GM23338 (cell line): ENCODE measurements at regions not wholly inside any gene's neighbourhood (a gene's known extent, or its start where the extent isn't known, plus 50 kb on each side); places are given as distances from the start of the nearest gene placed in this dataset.
A peak's percentile ranks its signal among the peaks of the same experiment; 100 is the strongest.

ENCODE experiments used
- ATAC-seq: fragments of 200-7000 bp; cut with Tn5 transposase; 3 replicates; pipeline ENCODE4 v1.9.1; 2020
- DNase-seq: peaks from one replicate; pipeline ENCODE4 v3.0.0-alpha.2; 2015; ENCODE audit warnings: low spot score
- H2AFZ ChIP-seq: fragments of 200-600 bp; sonication (generic); 2 replicates; pipeline ENCODE4 v1.8.0; 2016; ENCODE audit warnings: antibody characterized with exemption, mild to moderate bottlenecking, moderate library complexity
- H3F3A ChIP-seq: fragments of 200-600 bp; sonication (generic); replicated peaks from 2 replicates; pipeline ENCODE4 v1.8.0; 2017; ENCODE audit warnings: antibody characterized with exemption, mixed run types, low read depth
- H3K27ac ChIP-seq: fragments of 200-600 bp; sonication (generic); 2 replicates; pipeline ENCODE4 v1.6.1; 2016; ENCODE audit warnings: low read depth
- H3K27me3 ChIP-seq: fragments of 200-600 bp; sonication (generic); 2 replicates; pipeline ENCODE4 v1.8.0; 2016; ENCODE audit warnings: mild to moderate bottlenecking, mixed run types, moderate library complexity; ENCODE audit not compliant: insufficient read depth
- H3K36me3 ChIP-seq: fragments of 200-600 bp; sonication (generic); 2 replicates; pipeline ENCODE4 v1.8.0; 2016; ENCODE audit warnings: mild to moderate bottlenecking; ENCODE audit not compliant: insufficient read depth
- H3K4me1 ChIP-seq: fragments of 200-600 bp; sonication (generic); 2 replicates; pipeline ENCODE4 v1.8.0; 2016; ENCODE audit warnings: mild to moderate bottlenecking, moderate library complexity; ENCODE audit not compliant: insufficient read depth
- H3K4me2 ChIP-seq: fragments of 200-600 bp; sonication (generic); 2 replicates; pipeline ENCODE4 v1.7.1; 2017; ENCODE audit warnings: mixed run types
- H3K4me3 ChIP-seq: fragments of 200-600 bp; sonication (generic); 2 replicates; pipeline ENCODE4 v1.6.1; 2016; ENCODE audit warnings: mixed run types
- H3K79me2 ChIP-seq: fragments of 200-600 bp; sonication (generic); replicated peaks from 2 replicates; pipeline ENCODE4 v1.8.0; 2017; ENCODE audit warnings: mild to moderate bottlenecking; ENCODE audit not compliant: insufficient read depth
- H3K9me2 ChIP-seq: fragments of 200-600 bp; sonication (generic); 2 replicates; pipeline ENCODE4 v1.8.0; 2017; ENCODE audit not compliant: insufficient read depth
- H4K20me1 ChIP-seq: fragments of 200-600 bp; sonication (generic); replicated peaks from 2 replicates; pipeline ENCODE4 v1.8.0; 2017; ENCODE audit warnings: mild to moderate bottlenecking; ENCODE audit not compliant: insufficient read depth
- H3K27ac Mint-ChIP-seq: 2 replicates; pipeline ENCODE4 v1.8.0; 2020; ENCODE audit warnings: inconsistent platforms, mild to moderate bottlenecking, moderate library complexity, mixed read lengths
- H3K27me3 Mint-ChIP-seq: 3 replicates; pipeline ENCODE4 v1.8.0; 2022; ENCODE audit warnings: low read depth, mild to moderate bottlenecking, moderate library complexity, mixed read lengths, inconsistent platforms; ENCODE audit not compliant: insufficient read depth, poor library complexity
- H3K36me3 Mint-ChIP-seq: 3 replicates; pipeline ENCODE4 v1.8.0; 2021; ENCODE audit warnings: low read depth, mild to moderate bottlenecking, inconsistent platforms, moderate library complexity, mixed read lengths
- H3K4me1 Mint-ChIP-seq: 3 replicates; pipeline ENCODE4 v1.8.0; 2020; ENCODE audit warnings: mild to moderate bottlenecking, inconsistent platforms, mixed read lengths
- H3K4me3 Mint-ChIP-seq: 3 replicates; pipeline ENCODE4 v1.8.0; 2021; ENCODE audit warnings: moderate library complexity, mild to moderate bottlenecking, inconsistent platforms, mixed read lengths
- H3K9me3 Mint-ChIP-seq: 3 replicates; pipeline ENCODE4 v1.8.0; 2020; ENCODE audit warnings: moderate library complexity, mild to moderate bottlenecking, inconsistent platforms, mixed read lengths
- CREB1 ChIP-seq: fragments of 250-450 bp; sonication (Bioruptor Pico); IDR thresholded peaks from 2 replicates; pipeline ENCODE4 v1.5.0; 2020; ENCODE audit warnings: low read depth, mild to moderate bottlenecking, moderate library complexity
- EZH2phosphoT487 ChIP-seq: fragments of 200-600 bp; sonication (generic); IDR thresholded peaks from one replicate; pipeline ENCODE4 v1.8.1; 2018; ENCODE audit warnings: antibody characterized with exemption; ENCODE audit not compliant: unreplicated experiment
- JUNB ChIP-seq: IDR thresholded peaks from one replicate; pipeline ENCODE4 v1.6.1; 2016; ENCODE audit warnings: antibody characterized with exemption; ENCODE audit not compliant: unreplicated experiment
- NANOG ChIP-seq: IDR thresholded peaks from 2 replicates; pipeline ENCODE4 v1.6.1; 2016; ENCODE audit warnings: antibody characterized with exemption, borderline replicate concordance
- STAT1 ChIP-seq: IDR thresholded peaks from one replicate; pipeline ENCODE4 v1.6.1; 2016; ENCODE audit warnings: antibody characterized with exemption; ENCODE audit not compliant: unreplicated experiment
- ZNF114 ChIP-seq: fragments of 250-450 bp; sonication (Bioruptor Pico); IDR thresholded peaks from 2 replicates; pipeline ENCODE4 v1.5.0; 2020; ENCODE audit warnings: mild to moderate bottlenecking, moderate library complexity
- ZNF331 ChIP-seq: fragments of 250-450 bp; sonication (Bioruptor Pico); IDR thresholded peaks from 2 replicates; pipeline ENCODE4 v1.5.0; 2020; ENCODE audit warnings: low read depth, mild to moderate bottlenecking, moderate library complexity
- TF ChIP-seq, protein P1 (sequence below): IDR thresholded peaks from 2 replicates; pipeline ENCODE4 v1.6.1; 2016; ENCODE audit warnings: antibody characterized with exemption
- TF ChIP-seq, protein P2 (sequence below), 2 experiments: fragments of 200-600 bp in 1 of 2; sonication (generic) in 1 of 2; conservative IDR thresholded peaks; 2 replicates each; pipeline versions ENCODE4 v1.5.1 to v1.6.1; 2016 to 2017; ENCODE audit warnings: antibody characterized with exemption in 2 of 2, low read depth in 2 of 2, mild to moderate bottlenecking in 2 of 2, moderate library complexity in 1 of 2
- TF ChIP-seq, protein P3 (sequence below): IDR thresholded peaks from one replicate; pipeline ENCODE4 v1.6.1; 2018; ENCODE audit warnings: antibody characterized with exemption; ENCODE audit not compliant: unreplicated experiment

DNA sequence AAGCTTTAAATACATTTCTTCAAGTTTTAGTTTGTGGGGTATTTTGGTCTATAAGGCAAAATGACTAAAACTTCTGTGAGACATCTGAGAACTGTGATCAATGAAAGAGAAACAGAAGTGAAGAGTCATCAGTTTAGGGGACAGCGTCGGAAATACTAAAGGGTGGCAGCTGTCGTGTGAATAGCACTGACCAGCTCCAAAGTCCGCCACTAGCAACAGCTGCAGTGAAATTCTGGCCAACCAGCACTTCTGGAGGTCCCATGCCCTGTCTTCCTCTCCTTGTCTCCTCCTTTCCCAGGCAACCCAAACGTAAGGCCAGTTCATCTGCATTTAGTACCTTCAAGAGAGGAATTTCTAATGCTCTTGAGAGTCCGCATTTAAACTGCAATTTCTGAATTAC lies 87.5 kb downstream of the DACT2 start (continued):
- TF ChIP-seq STAT1: no peak

DNA sequence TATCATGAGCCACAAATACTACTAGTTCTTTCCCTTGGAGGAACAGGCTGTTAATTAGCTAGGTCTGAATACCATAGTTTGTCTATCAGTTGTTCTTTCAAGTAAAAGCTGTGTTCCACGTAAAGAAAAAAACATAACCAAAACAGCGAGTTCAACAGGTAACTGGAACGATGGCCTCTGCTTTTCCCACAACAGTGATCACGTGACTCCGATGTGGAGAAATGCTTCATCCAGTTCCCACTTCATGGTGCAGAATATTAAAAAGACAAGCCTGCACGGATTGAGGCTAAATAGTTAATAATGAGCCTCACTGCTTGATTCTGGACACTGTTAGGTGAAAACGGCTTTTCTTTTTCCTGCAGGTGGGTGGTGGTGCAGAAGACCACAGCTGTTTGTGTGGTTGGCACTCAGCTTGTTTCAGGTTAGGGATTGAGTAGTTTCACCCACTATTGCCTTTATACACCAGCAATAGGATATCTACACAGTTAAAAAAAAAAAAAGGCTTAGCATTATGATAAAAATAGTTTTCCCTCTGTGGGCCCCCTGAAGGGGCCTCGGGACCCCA lies 88.1 kb downstream of the DACT2 start:
- no peaks in the 10 kb centered on the region for H3K9me2 ChIP-seq
- H3K27ac ChIP-seq: no peak overlapping the region
- ATAC-seq (no peak), DNase-seq (no peak)
- peaks cover 3% of the 10 kb centered on the region for H3K27me3 Mint-ChIP-seq
- H2AFZ ChIP-seq: no peak overlapping the region
- no peak overlapping the region for H3K27ac Mint-ChIP-seq
- H3K27me3 ChIP-seq: no peaks in the 10 kb centered on the region
- TF ChIP-seq, protein P1, sequence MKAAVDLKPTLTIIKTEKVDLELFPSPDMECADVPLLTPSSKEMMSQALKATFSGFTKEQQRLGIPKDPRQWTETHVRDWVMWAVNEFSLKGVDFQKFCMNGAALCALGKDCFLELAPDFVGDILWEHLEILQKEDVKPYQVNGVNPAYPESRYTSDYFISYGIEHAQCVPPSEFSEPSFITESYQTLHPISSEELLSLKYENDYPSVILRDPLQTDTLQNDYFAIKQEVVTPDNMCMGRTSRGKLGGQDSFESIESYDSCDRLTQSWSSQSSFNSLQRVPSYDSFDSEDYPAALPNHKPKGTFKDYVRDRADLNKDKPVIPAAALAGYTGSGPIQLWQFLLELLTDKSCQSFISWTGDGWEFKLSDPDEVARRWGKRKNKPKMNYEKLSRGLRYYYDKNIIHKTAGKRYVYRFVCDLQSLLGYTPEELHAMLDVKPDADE: no peak
- TF ChIP-seq, protein P2, sequence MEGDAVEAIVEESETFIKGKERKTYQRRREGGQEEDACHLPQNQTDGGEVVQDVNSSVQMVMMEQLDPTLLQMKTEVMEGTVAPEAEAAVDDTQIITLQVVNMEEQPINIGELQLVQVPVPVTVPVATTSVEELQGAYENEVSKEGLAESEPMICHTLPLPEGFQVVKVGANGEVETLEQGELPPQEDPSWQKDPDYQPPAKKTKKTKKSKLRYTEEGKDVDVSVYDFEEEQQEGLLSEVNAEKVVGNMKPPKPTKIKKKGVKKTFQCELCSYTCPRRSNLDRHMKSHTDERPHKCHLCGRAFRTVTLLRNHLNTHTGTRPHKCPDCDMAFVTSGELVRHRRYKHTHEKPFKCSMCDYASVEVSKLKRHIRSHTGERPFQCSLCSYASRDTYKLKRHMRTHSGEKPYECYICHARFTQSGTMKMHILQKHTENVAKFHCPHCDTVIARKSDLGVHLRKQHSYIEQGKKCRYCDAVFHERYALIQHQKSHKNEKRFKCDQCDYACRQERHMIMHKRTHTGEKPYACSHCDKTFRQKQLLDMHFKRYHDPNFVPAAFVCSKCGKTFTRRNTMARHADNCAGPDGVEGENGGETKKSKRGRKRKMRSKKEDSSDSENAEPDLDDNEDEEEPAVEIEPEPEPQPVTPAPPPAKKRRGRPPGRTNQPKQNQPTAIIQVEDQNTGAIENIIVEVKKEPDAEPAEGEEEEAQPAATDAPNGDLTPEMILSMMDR (conservative IDR thresholded peaks at IDR 0.05; ENCODE audit: low read depth in 2 of 2): no peak
- TF ChIP-seq EZH2phosphoT487: no peak
- TF ChIP-seq ZNF331 (CRISPR knock-in tag): no peak
- TF ChIP-seq ZNF114 (CRISPR knock-in tag): no peak
- TF ChIP-seq STAT1: no peak
- TF ChIP-seq JUNB: no peak
- peaks cover 28% of the 10 kb centered on the region for H3K4me1 Mint-ChIP-seq
- H3K4me3 ChIP-seq: no peak overlapping the region
- no peak overlapping the region for H3K4me2 ChIP-seq
- H3K4me1 ChIP-seq: no peaks in the 10 kb centered on the region; the same call in 1 of the 2 replicates
- H3F3A ChIP-seq: no peaks in the 10 kb centered on the region
- H3K4me3 Mint-ChIP-seq: no peak overlapping the region
- H3K79me2 ChIP-seq: no peaks in the 10 kb centered on the region
- H4K20me1 ChIP-seq: no peaks in the 10 kb centered on the region
- H3K36me3 ChIP-seq: no peaks in the 10 kb centered on the region
- H3K9me3 Mint-ChIP-seq: no peaks in the 10 kb centered on the region
- H3K36me3 Mint-ChIP-seq: no peaks in the 10 kb centered on the region

DNA sequence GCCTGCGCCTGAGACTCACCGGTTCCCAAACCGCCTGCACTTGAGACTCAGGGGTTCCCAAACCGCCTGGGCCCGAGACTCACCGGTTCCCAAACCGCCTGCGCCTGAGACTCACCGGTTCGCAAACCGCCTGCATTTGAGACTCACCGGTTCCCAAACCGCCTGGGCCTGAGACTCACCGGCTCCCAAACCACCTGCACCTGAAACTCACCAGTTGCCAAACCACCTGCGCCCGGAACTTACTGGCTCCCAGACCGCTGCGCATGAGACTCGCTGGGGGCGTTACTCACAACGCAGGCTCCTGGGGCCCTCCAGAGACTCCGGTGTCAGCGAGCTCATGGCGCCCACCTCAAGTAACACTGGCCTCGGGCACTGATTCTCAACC lies 90.2 kb downstream of the DACT2 start:
- Histone ChIP-seq H2AFZ (no peak overlapping the region), H3K9me2 (no peaks in the 10 kb centered on the region), H3K27me3 (no peaks in the 10 kb centered on the region), H3K4me1 (peaks cover 5% of the 10 kb centered on the region; the same call in 1 of the 2 replicates), H3K27ac (no peak overlapping the region), H4K20me1 (no peaks in the 10 kb centered on the region), H3K79me2 (no peaks in the 10 kb centered on the region), H3K4me2 (no peak overlapping the region), H3F3A (no peaks in the 10 kb centered on the region), H3K36me3 (no peaks in the 10 kb centered on the region), H3K4me3 (no peak overlapping the region)
- peaks cover 43% of the 10 kb centered on the region for H3K4me1 Mint-ChIP-seq
- H3K9me3 Mint-ChIP-seq: no peaks in the 10 kb centered on the region
- DNase-seq (peak; percentile 25), ATAC-seq (no peak)
- H3K36me3 Mint-ChIP-seq: no peaks in the 10 kb centered on the region
- H3K27ac Mint-ChIP-seq: no peak overlapping the region
- H3K27me3 Mint-ChIP-seq: peaks cover 3% of the 10 kb centered on the region
- H3K4me3 Mint-ChIP-seq: no peak overlapping the region
- TF ChIP-seq, protein P3, sequence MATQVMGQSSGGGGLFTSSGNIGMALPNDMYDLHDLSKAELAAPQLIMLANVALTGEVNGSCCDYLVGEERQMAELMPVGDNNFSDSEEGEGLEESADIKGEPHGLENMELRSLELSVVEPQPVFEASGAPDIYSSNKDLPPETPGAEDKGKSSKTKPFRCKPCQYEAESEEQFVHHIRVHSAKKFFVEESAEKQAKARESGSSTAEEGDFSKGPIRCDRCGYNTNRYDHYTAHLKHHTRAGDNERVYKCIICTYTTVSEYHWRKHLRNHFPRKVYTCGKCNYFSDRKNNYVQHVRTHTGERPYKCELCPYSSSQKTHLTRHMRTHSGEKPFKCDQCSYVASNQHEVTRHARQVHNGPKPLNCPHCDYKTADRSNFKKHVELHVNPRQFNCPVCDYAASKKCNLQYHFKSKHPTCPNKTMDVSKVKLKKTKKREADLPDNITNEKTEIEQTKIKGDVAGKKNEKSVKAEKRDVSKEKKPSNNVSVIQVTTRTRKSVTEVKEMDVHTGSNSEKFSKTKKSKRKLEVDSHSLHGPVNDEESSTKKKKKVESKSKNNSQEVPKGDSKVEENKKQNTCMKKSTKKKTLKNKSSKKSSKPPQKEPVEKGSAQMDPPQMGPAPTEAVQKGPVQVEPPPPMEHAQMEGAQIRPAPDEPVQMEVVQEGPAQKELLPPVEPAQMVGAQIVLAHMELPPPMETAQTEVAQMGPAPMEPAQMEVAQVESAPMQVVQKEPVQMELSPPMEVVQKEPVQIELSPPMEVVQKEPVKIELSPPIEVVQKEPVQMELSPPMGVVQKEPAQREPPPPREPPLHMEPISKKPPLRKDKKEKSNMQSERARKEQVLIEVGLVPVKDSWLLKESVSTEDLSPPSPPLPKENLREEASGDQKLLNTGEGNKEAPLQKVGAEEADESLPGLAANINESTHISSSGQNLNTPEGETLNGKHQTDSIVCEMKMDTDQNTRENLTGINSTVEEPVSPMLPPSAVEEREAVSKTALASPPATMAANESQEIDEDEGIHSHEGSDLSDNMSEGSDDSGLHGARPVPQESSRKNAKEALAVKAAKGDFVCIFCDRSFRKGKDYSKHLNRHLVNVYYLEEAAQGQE: no peak
- TF ChIP-seq STAT1 (no peak), ZNF114 (CRISPR knock-in tag) (no peak), ZNF331 (CRISPR knock-in tag) (no peak), EZH2phosphoT487 (no peak), NANOG (no peak), CREB1 (CRISPR knock-in tag) (no peak)
